ENCODE measurements at regions not wholly inside any gene's neighbourhood (a gene's known extent, or its start where the extent isn't known, plus 50 kb on each side); places are given as distances from the start of the nearest gene placed in this dataset.

GRCh38 chr6:92354270-92354829 is 1065.0 kb downstream of the EPHA7 start:
- CTCF ChIA-PET = no interaction called here
- Histone ChIP-seq H3K27ac (ENCODE audit: low read length) (no peak overlapping the region), H4K20me1 (ENCODE audit: low read length) (no peaks in the 10 kb centered on the region), H3K4me2 (ENCODE audit: low read length) (no peak overlapping the region), H3K9ac (ENCODE audit: low read length) (no peak overlapping the region), H3K27me3 (ENCODE audit: low read length) (no peaks in the 10 kb centered on the region), H2AFZ (ENCODE audit: low read length) (no peak overlapping the region), H3K36me3 (ENCODE audit: low read depth, low read length) (no peaks in the 10 kb centered on the region), H3K9me2 (replicated peaks; ENCODE audit: low read length) (no peaks in the 10 kb centered on the region), H3F3A (ENCODE audit: low read length, unreplicated experiment) (no peaks in the 10 kb centered on the region), H3K9me3 (ENCODE audit: low read length) (no peaks in the 10 kb centered on the region), H3K4me1 (ENCODE audit: insufficient read depth, low read length) (no peaks in the 10 kb centered on the region), H3K79me2 (ENCODE audit: low read length) (no peaks in the 10 kb centered on the region), H3K4me3 (ENCODE audit: low read length) (no peak overlapping the region)
- TF ChIP-seq EZH2 (IDR thresholded peaks at IDR 0.05; ENCODE audit: low read length, unreplicated experiment) (no peak), EZH2phosphoT487 (IDR thresholded peaks at IDR 0.05; ENCODE audit: borderline replicate concordance, low read length) (no peak), CTCF (conservative IDR thresholded peaks at IDR 0.05; ENCODE audit: low read depth, low read length) (no peak)
- intact Hi-C loops (cut with micrococcal nuclease) = no loop called here
- no TSS peak for BruUV-seq (replicated peaks)
- ATAC-seq = no peak
- no peak for DNase-seq
- POLR2A ChIA-PET (ENCODE audit: unreplicated experiment) = no interaction called here

GRCh38 chr6:92352130-92352529 is 1067.2 kb downstream of the EPHA7 start:
- no peaks in the 10 kb centered on the region for H3K36me3 ChIP-seq (ENCODE audit: low read depth, low read length)
- H3K9me2 ChIP-seq (replicated peaks; ENCODE audit: low read length) = no peaks in the 10 kb centered on the region
- H3K9ac ChIP-seq (ENCODE audit: low read length) = no peak overlapping the region
- no peaks in the 10 kb centered on the region for H4K20me1 ChIP-seq (ENCODE audit: low read length)
- no peaks in the 10 kb centered on the region for H3K9me3 ChIP-seq (ENCODE audit: low read length)
- no peak overlapping the region for H2AFZ ChIP-seq (ENCODE audit: low read length)
- no peak overlapping the region for H3K27ac ChIP-seq (ENCODE audit: low read length)
- H3K4me3 ChIP-seq (ENCODE audit: low read length) = no peak overlapping the region
- no peaks in the 10 kb centered on the region for H3F3A ChIP-seq (ENCODE audit: low read length, unreplicated experiment)
- POLR2A ChIA-PET (ENCODE audit: unreplicated experiment) = no interaction called here
- no peak for ATAC-seq
- TF ChIP-seq CTCF (conservative IDR thresholded peaks at IDR 0.05; ENCODE audit: low read depth, low read length) (no peak), EZH2phosphoT487 (IDR thresholded peaks at IDR 0.05; ENCODE audit: borderline replicate concordance, low read length) (no peak), EZH2 (IDR thresholded peaks at IDR 0.05; ENCODE audit: low read length, unreplicated experiment) (no peak)
- intact Hi-C loops (cut with micrococcal nuclease) = no loop called here
- DNase-seq = no peak
- H3K4me2 ChIP-seq (ENCODE audit: low read length) = no peak overlapping the region
- CTCF ChIA-PET = no interaction called here
- no peaks in the 10 kb centered on the region for H3K27me3 ChIP-seq (ENCODE audit: low read length)
- H3K79me2 ChIP-seq (ENCODE audit: low read length) = no peaks in the 10 kb centered on the region
- H3K4me1 ChIP-seq (ENCODE audit: insufficient read depth, low read length) = no peaks in the 10 kb centered on the region
- BruUV-seq (replicated peaks) = no TSS peak

- ChIA-PET POLR2A (ENCODE audit: unreplicated experiment) (no interaction called here), CTCF (no interaction called here)
- TF ChIP-seq CTCF (conservative IDR thresholded peaks at IDR 0.05; ENCODE audit: low read depth, low read length) = no peak
- no peak for TF ChIP-seq EZH2phosphoT487 (IDR thresholded peaks at IDR 0.05; ENCODE audit: borderline replicate concordance, low read length)
- no peak for TF ChIP-seq EZH2 (IDR thresholded peaks at IDR 0.05; ENCODE audit: low read length, unreplicated experiment)
- Histone ChIP-seq H3K9me2 (replicated peaks; ENCODE audit: low read length) (no peaks in the 10 kb centered on the region), H3K27me3 (ENCODE audit: low read length) (no peaks in the 10 kb centered on the region), H2AFZ (ENCODE audit: low read length) (no peak overlapping the region), H3K27ac (ENCODE audit: low read length) (no peak overlapping the region), H3K4me1 (ENCODE audit: insufficient read depth, low read length) (peaks cover 22% of the 10 kb centered on the region; the same call in 1 of the 2 replicates), H3K4me2 (ENCODE audit: low read length) (peak overlapping the region; percentile 44; the same call in 1 of the 2 replicates), H3K4me3 (ENCODE audit: low read length) (no peak overlapping the region), H3F3A (ENCODE audit: low read length, unreplicated experiment) (no peaks in the 10 kb centered on the region), H3K9ac (ENCODE audit: low read length) (no peak overlapping the region), H3K79me2 (ENCODE audit: low read length) (no peaks in the 10 kb centered on the region), H4K20me1 (ENCODE audit: low read length) (no peaks in the 10 kb centered on the region), H3K9me3 (ENCODE audit: low read length) (no peaks in the 10 kb centered on the region), H3K36me3 (ENCODE audit: low read depth, low read length) (no peaks in the 10 kb centered on the region)
- peak; percentile 67 for DNase-seq
- peak; percentile 54 for ATAC-seq
- no TSS peak for BruUV-seq (replicated peaks)
- intact Hi-C loops (cut with micrococcal nuclease) = loop anchor here (1.0 to 5.0 kb wide), 2 partner anchors 86 to 303 kb away; no protein-coding TSS in a partner anchor
These were observed 1078.2 kb downstream of the EPHA7 start for GRCh38 chr6:92341201-92341600.

Measured in PC-3 (cell line).